Breast epithelium (tissue), 4 donors: ENCODE measurements at regions not wholly inside any gene's neighbourhood (a gene's known extent, or its start where the extent isn't known, plus 50 kb on each side); places are given as distances from the start of the nearest gene placed in this dataset.

ENCODE experiments used
- DNase-seq, 2 donors: peaks; one replicate each; pipeline ENCODE4 v3.0.0-alpha.2; 2019; ENCODE audit warnings: low spot score in 2 of 2
- H3K27ac ChIP-seq, 2 donors: fragments of 200-600 bp; sonication (generic) in 1 of 2; one replicate each; pipeline ENCODE4 v1.5.1; 2016 to 2019; ENCODE audit warnings: mild to moderate bottlenecking in 1 of 2
- H3K27me3 ChIP-seq, 2 donors: fragments of 200-600 bp; sonication (generic) in 1 of 2; one replicate each; pipeline versions ENCODE4 v1.5.1 to v1.6.0; 2017 to 2019; ENCODE audit warnings: control low read depth in 1 of 2, mild to moderate bottlenecking in 1 of 2
- H3K36me3 ChIP-seq: fragments of 200-600 bp; one replicate; pipeline ENCODE4 v1.5.1; 2019
- H3K4me1 ChIP-seq, 2 donors: fragments of 200-600 bp; sonication (generic); one replicate each; pipeline ENCODE4 v1.5.1; 2016 to 2019; ENCODE audit warnings: control low read depth in 1 of 2
- H3K4me3 ChIP-seq, 3 donors: fragments of 200-600 bp; sonication (generic); 1 replicate in 2 of 3; 2 replicates in 1 of 3; pipeline ENCODE4 v1.5.1; 2016 to 2019; ENCODE audit warnings: mild to moderate bottlenecking in 3 of 3, moderate library complexity in 2 of 3
- H3K9me3 ChIP-seq, 2 donors: fragments of 200-600 bp; sonication (generic) in 1 of 2; one replicate each; pipeline ENCODE4 v1.5.1; 2016 to 2019; ENCODE audit warnings: control low read depth in 1 of 2
- CTCF ChIP-seq, 3 donors: fragments of 450-650 bp; IDR thresholded peaks; one replicate each; pipeline ENCODE4 v1.5.1; 2016 to 2017; ENCODE audit warnings: antibody characterized with exemption in 3 of 3, mild to moderate bottlenecking in 3 of 3, moderate library complexity in 3 of 3
- POLR2A ChIP-seq: fragments of 450-650 bp; IDR thresholded peaks from one replicate; pipeline ENCODE4 v1.6.1; 2016; ENCODE audit warnings: antibody characterized with exemption, mild to moderate bottlenecking, moderate library complexity
- POLR2AphosphoS5 ChIP-seq, 3 donors: sonication (generic); formaldehyde crosslinking; IDR thresholded peaks; one replicate each; pipeline ENCODE4 v1.6.1; 2017; ENCODE audit warnings: antibody characterized with exemption in 3 of 3
- intact Hi-C: fragments of 100-400 bp; cut with DNase I; formaldehyde crosslinking; loops from one replicate; pipeline ENCODE4 v1.15.1; 2023; ENCODE audit warnings: low total_unique reads

DNA sequence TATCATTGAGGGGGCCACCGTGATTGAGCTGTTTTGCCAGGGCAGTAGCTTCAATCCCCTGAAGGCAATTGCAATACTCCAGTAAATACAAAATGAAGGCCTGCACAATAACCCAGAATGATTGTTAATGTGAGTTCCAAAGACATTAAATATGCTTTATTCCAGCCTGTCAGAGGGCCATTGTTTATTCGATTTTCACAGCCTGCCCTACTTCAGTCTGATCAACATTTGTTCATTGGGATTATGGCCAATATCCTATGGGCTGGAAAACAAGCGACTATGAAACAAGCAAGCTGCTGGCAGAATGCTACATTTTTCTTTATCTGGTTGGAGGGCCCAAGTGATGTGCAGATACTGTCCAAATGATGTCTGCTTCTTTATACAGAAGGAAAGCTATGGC lies 543.1 kb downstream of the TLE1 start:
- DNase-seq: no peak
- no peaks in the 10 kb centered on the region for H3K27me3 ChIP-seq
- H3K27ac ChIP-seq: no peak overlapping the region
- H3K4me1 ChIP-seq: no peaks in the 10 kb centered on the region
- intact Hi-C loops: no loop called here
- TF ChIP-seq POLR2AphosphoS5 (IDR thresholded peaks at IDR 0.05): no peak
- no peak for TF ChIP-seq CTCF (IDR thresholded peaks at IDR 0.05)
- TF ChIP-seq POLR2A: no peak
- no peak overlapping the region for H3K4me3 ChIP-seq
- no peaks in the 10 kb centered on the region for H3K9me3 ChIP-seq
- no peaks in the 10 kb centered on the region for H3K36me3 ChIP-seq

DNA sequence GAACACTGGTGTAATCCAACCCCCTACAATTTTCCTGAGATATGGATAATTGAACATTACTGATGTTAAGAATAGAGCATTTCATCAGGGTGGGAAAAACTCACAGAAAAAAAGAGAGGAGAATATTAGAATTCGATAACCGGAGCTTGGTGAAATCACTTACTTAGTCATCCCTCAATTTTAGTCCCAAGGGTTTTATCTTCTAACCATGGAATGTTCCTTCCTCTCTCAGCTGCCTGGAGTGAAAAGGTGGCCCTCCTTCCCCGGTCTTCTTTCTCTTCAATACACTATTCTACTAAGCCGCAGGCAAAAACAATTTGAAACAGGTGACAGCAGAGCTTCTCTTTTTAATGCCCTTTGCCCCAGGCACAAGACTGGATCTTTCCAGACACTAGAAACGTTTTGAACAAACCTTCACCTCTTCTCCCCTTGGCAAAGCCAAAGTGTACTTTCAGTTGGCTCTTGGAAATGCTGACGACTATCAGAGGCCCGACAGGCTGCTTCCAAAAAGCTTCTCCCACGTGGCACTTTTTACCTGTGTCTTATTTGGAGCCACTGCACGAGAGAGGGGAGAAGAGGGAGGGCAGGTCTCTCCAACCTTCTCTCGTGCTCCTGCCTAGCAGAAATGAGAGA lies 543.9 kb downstream of the TLE1 start:
- Histone ChIP-seq H3K27ac (no peak overlapping the region), H3K27me3 (no peaks in the 10 kb centered on the region), H3K9me3 (no peaks in the 10 kb centered on the region), H3K36me3 (no peaks in the 10 kb centered on the region), H3K4me1 (no peaks in the 10 kb centered on the region), H3K4me3 (no peak overlapping the region)
- intact Hi-C loops: no loop called here
- DNase-seq: no peak
- TF ChIP-seq POLR2A (no peak), POLR2AphosphoS5 (IDR thresholded peaks at IDR 0.05) (no peak), CTCF (IDR thresholded peaks at IDR 0.05) (no peak)

- no peak for DNase-seq
- TF ChIP-seq POLR2AphosphoS5 (IDR thresholded peaks at IDR 0.05): no peak
- TF ChIP-seq POLR2A: no peak
- no peak for TF ChIP-seq CTCF (IDR thresholded peaks at IDR 0.05)
- no peaks in the 10 kb centered on the region for H3K9me3 ChIP-seq
- no peak overlapping the region for H3K27ac ChIP-seq
- H3K4me1 ChIP-seq: no peaks in the 10 kb centered on the region
- H3K4me3 ChIP-seq: no peak overlapping the region
- intact Hi-C loops: loop anchor here (5.0 kb wide), 1 partner anchor 970 kb away; no protein-coding TSS in a partner anchor
- no peaks in the 10 kb centered on the region for H3K27me3 ChIP-seq
- no peaks in the 10 kb centered on the region for H3K36me3 ChIP-seq
These were observed 547.4 kb downstream of the TLE1 start for GRCh38 chr9:81141961-81142360.

- intact Hi-C loops: no loop called here
- no peaks in the 10 kb centered on the region for H3K27me3 ChIP-seq
- no peak overlapping the region for H3K27ac ChIP-seq
- no peak overlapping the region for H3K4me3 ChIP-seq
- H3K4me1 ChIP-seq: no peaks in the 10 kb centered on the region
- H3K36me3 ChIP-seq: no peaks in the 10 kb centered on the region
- DNase-seq: no peak
- no peaks in the 10 kb centered on the region for H3K9me3 ChIP-seq
- no peak for TF ChIP-seq POLR2A
- TF ChIP-seq CTCF (IDR thresholded peaks at IDR 0.05): no peak
- no peak for TF ChIP-seq POLR2AphosphoS5 (IDR thresholded peaks at IDR 0.05)
These were observed 551.3 kb downstream of the TLE1 start for GRCh38 chr9:81137976-81138568.

DNA sequence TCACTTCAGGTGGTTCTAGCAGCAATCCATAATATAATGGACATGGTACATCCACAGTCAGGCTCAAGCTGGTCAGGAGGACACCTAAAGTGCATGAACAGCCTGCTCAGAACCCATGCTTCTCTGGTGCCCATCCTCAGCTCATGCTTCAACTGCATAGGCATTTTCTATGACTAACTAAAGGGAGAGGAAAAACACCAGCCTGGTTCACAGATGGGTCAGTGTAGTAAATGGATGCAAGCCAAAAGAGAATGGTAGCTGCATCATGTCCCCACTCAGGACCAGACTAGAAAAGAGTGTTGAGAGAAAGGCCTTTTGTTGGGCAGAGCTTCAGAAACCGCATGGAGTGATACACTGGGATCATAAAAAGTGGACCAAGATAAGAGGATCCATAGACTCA lies 556.6 kb downstream of the TLE1 start:
- no peak for DNase-seq
- no peak for TF ChIP-seq POLR2A
- TF ChIP-seq POLR2AphosphoS5 (IDR thresholded peaks at IDR 0.05): no peak
- TF ChIP-seq CTCF (IDR thresholded peaks at IDR 0.05): no peak
- H3K27me3 ChIP-seq: no peaks in the 10 kb centered on the region
- intact Hi-C loops: no loop called here
- no peaks in the 10 kb centered on the region for H3K4me1 ChIP-seq
- H3K27ac ChIP-seq: no peak overlapping the region
- H3K9me3 ChIP-seq: no peaks in the 10 kb centered on the region
- no peak overlapping the region for H3K4me3 ChIP-seq
- H3K36me3 ChIP-seq: no peaks in the 10 kb centered on the region
